HL-60 (cell line): ENCODE measurements at regions not wholly inside any gene's neighbourhood (a gene's known extent, or its start where the extent isn't known, plus 50 kb on each side); places are given as distances from the start of the nearest gene placed in this dataset.

ENCODE experiments used
- DNase-seq, 2 experiments: peaks; one replicate each; pipeline ENCODE4 v3.0.0-alpha.2; 2010 to 2020; ENCODE audit warnings: low read depth in 1 of 2, low spot score in 1 of 2
- H3K27ac ChIP-seq: fragments of 250-450 bp; sonication (Bioruptor Pico); replicated peaks from 2 replicates; pipeline ENCODE4 v1.5.1; 2020; ENCODE audit warnings: mild to moderate bottlenecking, moderate library complexity
- H3K27me3 ChIP-seq: fragments of 250-450 bp; sonication (Bioruptor Pico); 2 replicates; pipeline ENCODE4 v1.5.1; 2021; ENCODE audit warnings: mild to moderate bottlenecking, moderate library complexity; ENCODE audit not compliant: insufficient read depth, poor library complexity, severe bottlenecking
- H3K4me3 ChIP-seq: replicated peaks from 2 replicates; pipeline ENCODE4 v1.5.1; 2011; ENCODE audit warnings: mild to moderate bottlenecking, control low read depth, low read length; ENCODE audit not compliant: insufficient read depth
- GABPA ChIP-seq: IDR thresholded peaks from 2 replicates; pipeline ENCODE4 v1.6.1; 2012; ENCODE audit warnings: low read depth
- POLR2AphosphoS5 ChIP-seq: IDR thresholded peaks from 2 replicates; pipeline ENCODE4 v1.6.1; 2012; ENCODE audit warnings: low read depth
- SPI1 ChIP-seq: IDR thresholded peaks from 2 replicates; pipeline ENCODE4 v1.6.1; 2012; ENCODE audit warnings: low read depth, mild to moderate bottlenecking, borderline replicate concordance
- TF ChIP-seq, protein P1 (sequence below): IDR thresholded peaks from one replicate; pipeline ENCODE4 v1.5.1; 2011; ENCODE audit warnings: low read length, control low read depth, inconsistent platforms; ENCODE audit not compliant: insufficient read depth
- TF ChIP-seq, protein P2 (sequence below): IDR thresholded peaks from 2 replicates; pipeline ENCODE4 v1.6.1; 2012; ENCODE audit warnings: low read depth; ENCODE audit not compliant: insufficient replicate concordance

DNA sequence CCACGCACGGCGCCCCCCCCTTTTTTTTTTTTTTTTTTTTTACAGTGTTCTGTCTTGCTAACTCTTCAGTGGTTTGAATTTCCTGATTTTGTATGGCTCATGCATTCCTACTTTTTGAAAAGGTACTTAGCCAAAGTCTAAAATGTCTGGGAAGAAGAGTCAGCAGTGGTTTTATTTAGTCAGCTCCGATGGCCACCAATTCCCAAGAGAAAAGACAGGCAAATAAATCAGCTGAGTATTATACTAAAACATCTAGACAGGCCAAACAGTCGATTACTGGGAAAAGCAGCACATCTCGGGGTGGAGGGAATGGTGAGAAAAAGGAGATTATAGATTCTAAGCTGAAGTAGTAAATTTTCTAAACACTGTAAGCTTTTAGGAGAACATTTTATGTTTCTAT is 192.5 kb upstream of the ZRANB2 start:
- TF ChIP-seq, protein P1, sequence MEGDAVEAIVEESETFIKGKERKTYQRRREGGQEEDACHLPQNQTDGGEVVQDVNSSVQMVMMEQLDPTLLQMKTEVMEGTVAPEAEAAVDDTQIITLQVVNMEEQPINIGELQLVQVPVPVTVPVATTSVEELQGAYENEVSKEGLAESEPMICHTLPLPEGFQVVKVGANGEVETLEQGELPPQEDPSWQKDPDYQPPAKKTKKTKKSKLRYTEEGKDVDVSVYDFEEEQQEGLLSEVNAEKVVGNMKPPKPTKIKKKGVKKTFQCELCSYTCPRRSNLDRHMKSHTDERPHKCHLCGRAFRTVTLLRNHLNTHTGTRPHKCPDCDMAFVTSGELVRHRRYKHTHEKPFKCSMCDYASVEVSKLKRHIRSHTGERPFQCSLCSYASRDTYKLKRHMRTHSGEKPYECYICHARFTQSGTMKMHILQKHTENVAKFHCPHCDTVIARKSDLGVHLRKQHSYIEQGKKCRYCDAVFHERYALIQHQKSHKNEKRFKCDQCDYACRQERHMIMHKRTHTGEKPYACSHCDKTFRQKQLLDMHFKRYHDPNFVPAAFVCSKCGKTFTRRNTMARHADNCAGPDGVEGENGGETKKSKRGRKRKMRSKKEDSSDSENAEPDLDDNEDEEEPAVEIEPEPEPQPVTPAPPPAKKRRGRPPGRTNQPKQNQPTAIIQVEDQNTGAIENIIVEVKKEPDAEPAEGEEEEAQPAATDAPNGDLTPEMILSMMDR: no peak
- TF ChIP-seq, protein P2, sequence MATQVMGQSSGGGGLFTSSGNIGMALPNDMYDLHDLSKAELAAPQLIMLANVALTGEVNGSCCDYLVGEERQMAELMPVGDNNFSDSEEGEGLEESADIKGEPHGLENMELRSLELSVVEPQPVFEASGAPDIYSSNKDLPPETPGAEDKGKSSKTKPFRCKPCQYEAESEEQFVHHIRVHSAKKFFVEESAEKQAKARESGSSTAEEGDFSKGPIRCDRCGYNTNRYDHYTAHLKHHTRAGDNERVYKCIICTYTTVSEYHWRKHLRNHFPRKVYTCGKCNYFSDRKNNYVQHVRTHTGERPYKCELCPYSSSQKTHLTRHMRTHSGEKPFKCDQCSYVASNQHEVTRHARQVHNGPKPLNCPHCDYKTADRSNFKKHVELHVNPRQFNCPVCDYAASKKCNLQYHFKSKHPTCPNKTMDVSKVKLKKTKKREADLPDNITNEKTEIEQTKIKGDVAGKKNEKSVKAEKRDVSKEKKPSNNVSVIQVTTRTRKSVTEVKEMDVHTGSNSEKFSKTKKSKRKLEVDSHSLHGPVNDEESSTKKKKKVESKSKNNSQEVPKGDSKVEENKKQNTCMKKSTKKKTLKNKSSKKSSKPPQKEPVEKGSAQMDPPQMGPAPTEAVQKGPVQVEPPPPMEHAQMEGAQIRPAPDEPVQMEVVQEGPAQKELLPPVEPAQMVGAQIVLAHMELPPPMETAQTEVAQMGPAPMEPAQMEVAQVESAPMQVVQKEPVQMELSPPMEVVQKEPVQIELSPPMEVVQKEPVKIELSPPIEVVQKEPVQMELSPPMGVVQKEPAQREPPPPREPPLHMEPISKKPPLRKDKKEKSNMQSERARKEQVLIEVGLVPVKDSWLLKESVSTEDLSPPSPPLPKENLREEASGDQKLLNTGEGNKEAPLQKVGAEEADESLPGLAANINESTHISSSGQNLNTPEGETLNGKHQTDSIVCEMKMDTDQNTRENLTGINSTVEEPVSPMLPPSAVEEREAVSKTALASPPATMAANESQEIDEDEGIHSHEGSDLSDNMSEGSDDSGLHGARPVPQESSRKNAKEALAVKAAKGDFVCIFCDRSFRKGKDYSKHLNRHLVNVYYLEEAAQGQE: no peak
- Histone ChIP-seq H3K4me3 (no peak overlapping the region), H3K27ac (no peak overlapping the region), H3K27me3 (no peaks in the 10 kb centered on the region)
- DNase-seq: no peak

DNA sequence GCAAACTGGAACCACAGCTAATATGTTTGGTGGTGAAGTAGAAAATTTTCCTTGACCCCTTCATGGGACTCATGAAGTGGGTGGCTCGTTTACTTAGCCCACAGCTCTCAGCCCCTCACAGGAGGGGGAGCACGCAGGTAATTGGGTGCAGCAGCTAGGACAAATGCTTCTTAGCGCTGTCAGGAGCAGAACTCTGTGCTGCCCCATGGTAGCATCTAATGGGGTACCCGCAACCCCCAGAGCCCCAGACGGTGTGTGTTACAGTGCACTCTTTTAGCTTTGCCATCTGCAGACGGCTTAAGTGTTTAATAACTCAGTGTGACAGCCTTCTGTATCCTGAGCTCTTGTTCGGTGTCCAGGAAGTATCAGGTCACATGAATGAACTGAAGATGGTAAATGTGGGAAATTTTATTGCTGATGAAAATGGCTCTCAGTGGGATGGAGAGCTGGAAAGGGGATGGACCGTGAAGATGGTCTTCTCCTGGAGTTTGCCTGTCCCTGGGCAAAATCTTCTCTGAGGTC is 189.6 kb upstream of the ZRANB2 start:
- Histone ChIP-seq H3K27ac (no peak overlapping the region), H3K4me3 (no peak overlapping the region), H3K27me3 (no peaks in the 10 kb centered on the region)
- no peak for DNase-seq
- no peak for TF ChIP-seq GABPA
- TF ChIP-seq, protein P1: no peak
- no peak for TF ChIP-seq SPI1
- TF ChIP-seq, protein P2: no peak
- no peak for TF ChIP-seq POLR2AphosphoS5

DNA sequence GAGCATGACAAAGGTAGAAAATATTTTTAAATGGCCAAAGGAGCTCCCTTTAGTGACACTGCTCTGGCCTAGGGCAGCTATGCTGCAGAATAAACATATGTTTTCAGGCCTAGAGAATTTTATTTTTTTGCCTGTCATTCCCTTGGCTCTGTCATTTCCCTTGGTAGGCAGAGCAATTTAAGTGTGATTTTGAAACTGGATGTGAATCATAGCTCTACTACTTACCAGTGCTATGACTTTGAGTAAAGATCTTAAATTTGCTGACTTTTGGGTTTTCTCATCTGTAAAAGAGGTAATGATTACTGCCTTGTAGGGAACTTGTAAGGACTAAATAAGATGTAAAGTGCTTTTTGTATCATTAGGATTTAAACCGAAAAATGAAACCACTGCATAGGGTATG is 189.0 kb upstream of the ZRANB2 start:
- no peak overlapping the region for H3K27ac ChIP-seq
- H3K27me3 ChIP-seq: no peaks in the 10 kb centered on the region
- no peak overlapping the region for H3K4me3 ChIP-seq
- TF ChIP-seq, protein P1: no peak
- TF ChIP-seq, protein P2: no peak
- no peak for DNase-seq
